ENCODE measurements at regions not wholly inside any gene's neighbourhood (a gene's known extent, or its start where the extent isn't known, plus 50 kb on each side); places are given as distances from the start of the nearest gene placed in this dataset.

GRCh38 chr4:188495169-188495568, 355.9 kb downstream of the TRIML1 start:
- no peak overlapping the region for H3K27ac ChIP-seq
- no peak overlapping the region for H3K4me3 ChIP-seq

GRCh38 chr4:188511431-188511830, 372.2 kb downstream of the TRIML1 start:
- H3K27ac ChIP-seq, result no peak overlapping the region
- no peak overlapping the region for H3K4me3 ChIP-seq

- no peak overlapping the region for H3K4me3 ChIP-seq
- no peak overlapping the region for H3K27ac ChIP-seq
Measured at GRCh38 chr4:188532751-188533150, 393.5 kb downstream of the TRIML1 start.

- Histone ChIP-seq H3K4me3 (no peak overlapping the region), H3K27ac (no peak overlapping the region)
Measured at GRCh38 chr4:188534297-188534696, 395.1 kb downstream of the TRIML1 start.

GRCh38 chr4:188534917-188535316, 395.7 kb downstream of the TRIML1 start:
- Histone ChIP-seq H3K4me3 (no peak overlapping the region), H3K27ac (no peak overlapping the region)

- Histone ChIP-seq H3K27ac (no peak overlapping the region), H3K4me3 (no peak overlapping the region)
Measured at GRCh38 chr4:188536826-188537225, 397.6 kb downstream of the TRIML1 start.

GRCh38 chr4:188550296-188550695, 411.1 kb downstream of the TRIML1 start:
- Histone ChIP-seq H3K27ac (no peak overlapping the region), H3K4me3 (no peak overlapping the region)

GRCh38 chr4:188551156-188551555, 411.9 kb downstream of the TRIML1 start:
- no peak overlapping the region for H3K4me3 ChIP-seq
- H3K27ac ChIP-seq, result no peak overlapping the region

GRCh38 chr4:188552741-188553275, 413.6 kb downstream of the TRIML1 start:
- Histone ChIP-seq H3K27ac (no peak overlapping the region), H3K4me3 (no peak overlapping the region)

- Histone ChIP-seq H3K27ac (no peak overlapping the region), H3K4me3 (no peak overlapping the region)
Measured at GRCh38 chr4:188554413-188554812, 415.2 kb downstream of the TRIML1 start.

- H3K4me3 ChIP-seq, result no peak overlapping the region
- H3K27ac ChIP-seq, result no peak overlapping the region
Measured at GRCh38 chr4:188573104-188573503, 433.9 kb downstream of the TRIML1 start.

- Histone ChIP-seq H3K27ac (no peak overlapping the region), H3K4me3 (no peak overlapping the region)
Measured at GRCh38 chr4:188578657-188579056, 439.4 kb downstream of the TRIML1 start.

GRCh38 chr4:188596021-188596420, 456.8 kb downstream of the TRIML1 start:
- H3K27ac ChIP-seq, result no peak overlapping the region
- H3K4me3 ChIP-seq, result no peak overlapping the region

- Histone ChIP-seq H3K27ac (no peak overlapping the region), H3K4me3 (no peak overlapping the region)
Measured at GRCh38 chr4:188603646-188604045, 464.4 kb downstream of the TRIML1 start.

GRCh38 chr4:188606635-188607034, 467.4 kb downstream of the TRIML1 start:
- no peak overlapping the region for H3K27ac ChIP-seq
- no peak overlapping the region for H3K4me3 ChIP-seq

GRCh38 chr4:188611143-188611542, 471.9 kb downstream of the TRIML1 start:
- Histone ChIP-seq H3K27ac (no peak overlapping the region), H3K4me3 (no peak overlapping the region)

GRCh38 chr4:188612659-188613058, 473.4 kb downstream of the TRIML1 start:
- Histone ChIP-seq H3K4me3 (no peak overlapping the region), H3K27ac (no peak overlapping the region)

GRCh38 chr4:188613976-188614375, 474.7 kb downstream of the TRIML1 start:
- H3K4me3 ChIP-seq, result no peak overlapping the region
- no peak overlapping the region for H3K27ac ChIP-seq

GRCh38 chr4:188619456-188620149, 480.4 kb downstream of the TRIML1 start:
- Histone ChIP-seq H3K27ac (no peak overlapping the region), H3K4me3 (no peak overlapping the region)

GRCh38 chr4:188620608-188621007, 481.4 kb downstream of the TRIML1 start:
- H3K4me3 ChIP-seq, result no peak overlapping the region

GRCh38 chr4:188623314-188623854, 484.1 kb downstream of the TRIML1 start:
- H3K27ac ChIP-seq, result no peak overlapping the region
- no peak overlapping the region for H3K4me3 ChIP-seq

More at GRCh38 chr4:188620608-188621007, 481.4 kb downstream of the TRIML1 start:
- H3K27ac ChIP-seq, result no peak overlapping the region

GRCh38 chr4:188624370-188624769, 485.1 kb downstream of the TRIML1 start:
- Histone ChIP-seq H3K4me3 (no peak overlapping the region), H3K27ac (no peak overlapping the region)

Measured in skin epidermis (tissue), 12 donors.